HCT116 (cell line): ENCODE measurements at regions not wholly inside any gene's neighbourhood (a gene's known extent, or its start where the extent isn't known, plus 50 kb on each side); places are given as distances from the start of the nearest gene placed in this dataset.

Experiments
- ATAC-seq: fragments of 200-7000 bp; cut with Tn5 transposase; 2 replicates; pipeline ENCODE4 v1.9.1; 2020; ENCODE audit warnings: mild to moderate bottlenecking, moderate library complexity
- BruUV-seq: library from RNA; stranded (reverse); fragments of 400-500 nt; replicated peaks from 2 replicates; lab custom pipeline; 2021; lab: Mats Ljungman, UMichigan
- CTCF ChIA-PET: fragments of 300-600 bp; sonication (Branson Sonifier 250); formaldehyde crosslinking; loops from one replicate; lab custom pipeline; 2021; ENCODE audit warnings: antibody characterized with exemption; lab: Charles Lee
- POLR2A ChIA-PET: fragments of 300-600, 350-600 bp; sonication (Branson Sonifier 250); formaldehyde crosslinking; loops from one replicate; lab custom pipeline; 2021; ENCODE audit warnings: antibody characterized with exemption; lab: Charles Lee
- RAD21 ChIA-PET, 2 experiments: fragments of 300-600 bp; sonication (Branson Sonifier 250); formaldehyde crosslinking; loops; one replicate each; lab custom pipeline; 2023; ENCODE audit warnings: low total read pairs in 2 of 2; ENCODE audit not compliant: uncharacterized antibody in 2 of 2, unreplicated experiment in 2 of 2, low non-redundant PET in 1 of 2; lab: Charles Lee
- DNase-seq: peaks from one replicate; pipeline ENCODE4 v3.0.0-alpha.2; 2010; ENCODE audit warnings: low read depth, low spot score
- H2AFZ ChIP-seq: fragments of 200-600 bp; shearing (Covaris generic), sonication (generic); 2 replicates; pipeline ENCODE4 v1.6.1; 2017; ENCODE audit warnings: low read depth, mixed run types, mixed read lengths, antibody characterized with exemption, low read length; ENCODE audit not compliant: poor library complexity, severe bottlenecking
- H3K27ac ChIP-seq: 2 replicates; pipeline ENCODE4 v1.5.1; 2012; ENCODE audit warnings: low read depth, low read length
- H3K27me3 ChIP-seq: fragments of 200-600 bp; sonication (generic); 2 replicates; pipeline ENCODE4 v1.6.1; 2016; ENCODE audit warnings: mixed run types, low read length, mixed read lengths; ENCODE audit not compliant: insufficient read depth
- H3K36me3 ChIP-seq, 2 experiments: fragments of 200-500 bp in 1 of 2; fragments of 200-600 bp in 1 of 2; sonication (Bioruptor generic) in 1 of 2; sonication (generic) in 1 of 2; 2 replicates each; pipeline versions ENCODE4 v1.5.1 to v1.6.1; 2014 to 2016; ENCODE audit warnings: low read length in 2 of 2, inconsistent platforms in 1 of 2, mixed read lengths in 1 of 2, mixed run types in 1 of 2; ENCODE audit not compliant: insufficient read depth in 2 of 2, control insufficient read depth in 1 of 2
- H3K4me1 ChIP-seq, 2 experiments: fragments of 200-600 bp in 1 of 2; sonication (generic) in 1 of 2; 2 replicates each; pipeline versions ENCODE4 v1.5.1 to v1.6.1; 2012 to 2017; ENCODE audit warnings: low read length in 2 of 2, inconsistent platforms in 1 of 2, mild to moderate bottlenecking in 1 of 2, mixed read lengths in 1 of 2, mixed run types in 1 of 2, moderate library complexity in 1 of 2; ENCODE audit not compliant: insufficient read depth in 2 of 2, control insufficient read depth in 1 of 2
- H3K4me2 ChIP-seq: fragments of 200-600 bp; sonication (generic); 2 replicates; pipeline ENCODE4 v1.6.1; 2017; ENCODE audit warnings: mixed run types, low read length, mixed read lengths
- H3K4me3 ChIP-seq, 2 experiments: fragments of 200-600 bp in 1 of 2; sonication (generic) in 1 of 2; replicated peaks in 1 of 2; 2 replicates each; pipeline ENCODE4 v1.5.1; 2011 to 2016; ENCODE audit warnings: low read length in 2 of 2, control low read depth in 1 of 2, low read depth in 1 of 2, mild to moderate bottlenecking in 1 of 2, mixed read lengths in 1 of 2, mixed run types in 1 of 2
- H3K79me2 ChIP-seq: fragments of 200-600 bp; sonication (generic); 2 replicates; pipeline ENCODE4 v1.6.1; 2017; ENCODE audit warnings: mild to moderate bottlenecking, mixed run types, low read length, moderate library complexity, mixed read lengths; ENCODE audit not compliant: insufficient read depth
- H3K9ac ChIP-seq: fragments of 200-600 bp; sonication (generic); 2 replicates; pipeline ENCODE4 v1.6.1; 2016; ENCODE audit warnings: low read length, mixed read lengths
- H3K9me2 ChIP-seq: fragments of 200-600 bp; sonication (generic), shearing (Covaris generic); 2 replicates; pipeline ENCODE4 v1.6.1; 2017; ENCODE audit warnings: mixed run types, mild to moderate bottlenecking, moderate library complexity; ENCODE audit not compliant: insufficient read depth
- H3K9me3 ChIP-seq, 2 experiments: fragments of 200-500 bp in 1 of 2; fragments of 200-600 bp in 1 of 2; sonication (Bioruptor generic) in 1 of 2; sonication (generic) in 1 of 2; 2 replicates each; pipeline ENCODE4 v1.6.1; 2014 to 2017; ENCODE audit warnings: low read length in 2 of 2, mixed read lengths in 2 of 2, inconsistent platforms in 1 of 2, low read depth in 1 of 2, mild to moderate bottlenecking in 1 of 2, mixed run types in 1 of 2, moderate library complexity in 1 of 2; ENCODE audit not compliant: control insufficient read depth in 1 of 2, insufficient read depth in 1 of 2
- H4K20me1 ChIP-seq: fragments of 200-600 bp; sonication (generic), shearing (Covaris generic); 2 replicates; pipeline ENCODE4 v1.6.1; 2017; ENCODE audit warnings: mixed run types, mild to moderate bottlenecking, moderate library complexity; ENCODE audit not compliant: insufficient read depth
- ATF3 ChIP-seq: IDR thresholded peaks from 2 replicates; pipeline ENCODE4 v1.6.1; 2012
- CTCF ChIP-seq, 3 experiments: fragments of 200-600 bp in 1 of 3; sonication (generic) in 1 of 3; IDR thresholded peaks in 2 of 3; conservative IDR thresholded peaks in 1 of 3; 2 replicates each; pipeline ENCODE4 v1.5.1; 2012 to 2017; ENCODE audit warnings: low read depth in 2 of 3, low read length in 2 of 3, antibody characterized with exemption in 1 of 3, borderline replicate concordance in 1 of 3, control low read depth in 1 of 3, mild to moderate bottlenecking in 1 of 3, mixed read lengths in 1 of 3, mixed run types in 1 of 3, moderate library complexity in 1 of 3; ENCODE audit not compliant: insufficient read depth in 1 of 3
- EGR1 ChIP-seq: IDR thresholded peaks from 2 replicates; pipeline ENCODE4 v1.6.1; 2012; ENCODE audit warnings: low read depth
- ELF1 ChIP-seq: IDR thresholded peaks from 2 replicates; pipeline ENCODE4 v1.6.1; 2012; ENCODE audit warnings: low read depth, borderline replicate concordance
- EZH2 ChIP-seq: fragments of 200-600 bp; sonication (generic); IDR thresholded peaks from 2 replicates; pipeline ENCODE4 v1.6.1; 2017; ENCODE audit warnings: antibody characterized with exemption, mixed run types
- EZH2phosphoT487 ChIP-seq: fragments of 200-600 bp; IDR thresholded peaks from 2 replicates; pipeline ENCODE4 v1.6.1; 2018; ENCODE audit warnings: antibody characterized with exemption, borderline replicate concordance
- FOSL1 ChIP-seq: IDR thresholded peaks from 2 replicates; pipeline ENCODE4 v1.6.1; 2012; ENCODE audit warnings: low read depth
- MAX ChIP-seq: IDR thresholded peaks from 2 replicates; pipeline ENCODE4 v1.6.1; 2012
- POLR2AphosphoS5 ChIP-seq: IDR thresholded peaks from 2 replicates; pipeline ENCODE4 v1.6.1; 2011; ENCODE audit warnings: mild to moderate bottlenecking, low read depth, low read length, moderate library complexity
- RAD21 ChIP-seq: IDR thresholded peaks from 2 replicates; pipeline ENCODE4 v1.6.1; 2012; ENCODE audit warnings: low read depth, mild to moderate bottlenecking
- REST ChIP-seq: IDR thresholded peaks from 2 replicates; pipeline ENCODE4 v1.6.1; 2012; ENCODE audit warnings: low read depth
- SIN3A ChIP-seq: IDR thresholded peaks from 2 replicates; pipeline ENCODE4 v1.6.1; 2012; ENCODE audit warnings: low read depth
- TCF7L2 ChIP-seq: IDR thresholded peaks from 2 replicates; pipeline ENCODE4 v1.7.0; 2011; ENCODE audit warnings: borderline replicate concordance, inconsistent platforms; ENCODE audit not compliant: insufficient read depth, insufficient read length; ENCODE audit errors: extremely low read depth
- YY1 ChIP-seq: IDR thresholded peaks from 2 replicates; pipeline ENCODE4 v1.6.1; 2011; ENCODE audit warnings: low read length, low read depth, moderate library complexity, mild to moderate bottlenecking; ENCODE audit not compliant: insufficient replicate concordance; ENCODE audit errors: extremely low read depth
- ZBTB33 ChIP-seq: IDR thresholded peaks from 2 replicates; pipeline ENCODE4 v1.6.1; 2011; ENCODE audit warnings: mild to moderate bottlenecking, low read length, moderate library complexity; ENCODE audit not compliant: insufficient replicate concordance; ENCODE audit errors: extremely low read depth
- ZFX ChIP-seq: fragments of 450-650 bp; IDR thresholded peaks from 2 replicates; pipeline ENCODE4 v1.6.1; 2017
- ZNF274 ChIP-seq: fragments of 200-500 bp; sonication (Bioruptor generic); IDR thresholded peaks from 2 replicates; pipeline ENCODE4 v1.6.1; 2014; ENCODE audit warnings: mild to moderate bottlenecking, low read depth, low read length, inconsistent platforms
- intact Hi-C: fragments of 100-400 bp; cut with micrococcal nuclease; formaldehyde crosslinking; loops from 2 replicates; pipeline ENCODE4 v1.10.0; 2022

GRCh38 chr6:145110109-145110508 is 625.2 kb downstream of the EPM2A start:
- Histone ChIP-seq H3K27me3 (no peaks in the 10 kb centered on the region), H3K9me3 (no peaks in the 10 kb centered on the region), H3K79me2 (no peaks in the 10 kb centered on the region), H3K4me1 (peaks cover 0 to 8% of the 10 kb centered on the region in 2 experiments; a peak in 1 of 4 replicates), H3K27ac (no peak overlapping the region), H3K9me2 (no peaks in the 10 kb centered on the region), H3K36me3 (no peaks in the 10 kb centered on the region), H3K4me3 (no peak overlapping the region), H4K20me1 (no peaks in the 10 kb centered on the region), H3K4me2 (no peak overlapping the region)
- no peak for DNase-seq
- no TSS peak for BruUV-seq
- CTCF ChIA-PET: no interaction called here
- POLR2A ChIA-PET: no interaction called here
- TF ChIP-seq POLR2AphosphoS5 (no peak), MAX (no peak), TCF7L2 (no peak), EZH2phosphoT487 (no peak), ZFX (no peak), ATF3 (no peak), RAD21 (no peak), ZNF274 (no peak), REST (no peak), YY1 (no peak), EZH2 (no peak), ELF1 (no peak), ZBTB33 (no peak), SIN3A (no peak), CTCF (IDR thresholded peaks at IDR 0.05 in 2 of 3, conservative IDR thresholded peaks at IDR 0.05 in 1 of 3; ENCODE audit: borderline replicate concordance in 1 of 3, insufficient read depth in 1 of 3, low read depth in 2 of 3, low read length in 2 of 3) (no peak), FOSL1 (no peak), EGR1 (no peak)
- TF ChIP-seq, all 23 proteins: peak for 0
- RAD21 ChIA-PET: no interaction called here
- Histone ChIP-seq H2AFZ (no peak overlapping the region), H3K9ac (no peak overlapping the region)
- ATAC-seq: no peak
- intact Hi-C loops: no loop called here
